ENCODE measurements at regions not wholly inside any gene's neighbourhood (a gene's known extent, or its start where the extent isn't known, plus 50 kb on each side); places are given as distances from the start of the nearest gene placed in this dataset.

DNA sequence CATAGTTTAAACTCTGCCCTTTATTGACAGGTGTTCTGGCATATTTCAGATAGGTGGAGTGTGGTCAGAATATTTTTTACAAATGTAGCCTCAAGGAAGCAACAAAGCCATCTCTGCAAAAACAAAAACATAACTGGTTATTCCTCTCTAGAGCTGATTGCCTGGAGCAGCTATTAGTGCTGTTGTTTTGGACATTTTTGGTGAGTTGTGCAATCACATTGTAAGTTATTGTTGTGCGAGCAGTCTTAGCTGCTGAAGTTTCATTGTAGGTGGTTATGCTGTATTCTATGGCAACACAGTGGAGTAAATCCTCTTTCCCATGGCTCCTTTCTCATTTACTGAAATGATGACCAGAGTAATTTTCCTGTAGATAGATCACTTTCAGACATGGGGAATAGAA lies 1413.0 kb downstream of the PCDH7 start:
- Histone ChIP-seq H3K9me3 (ENCODE audit: low read length) (no peaks in the 10 kb centered on the region), H4K20me1 (ENCODE audit: low read length) (no peaks in the 10 kb centered on the region), H3K79me2 (ENCODE audit: low read length) (no peaks in the 10 kb centered on the region), H2AFZ (ENCODE audit: low read length) (no peak overlapping the region), H3F3A (ENCODE audit: low read length, unreplicated experiment) (no peaks in the 10 kb centered on the region), H3K4me2 (ENCODE audit: low read length) (no peak overlapping the region), H3K4me3 (ENCODE audit: low read length) (no peak overlapping the region), H3K36me3 (ENCODE audit: low read depth, low read length) (no peaks in the 10 kb centered on the region), H3K4me1 (ENCODE audit: insufficient read depth, low read length) (peaks cover 12% of the 10 kb centered on the region), H3K27me3 (ENCODE audit: low read length) (no peaks in the 10 kb centered on the region), H3K27ac (ENCODE audit: low read length) (no peak overlapping the region), H3K9ac (ENCODE audit: low read length) (no peak overlapping the region), H3K9me2 (replicated peaks; ENCODE audit: low read length) (no peaks in the 10 kb centered on the region)
- POLR2A ChIA-PET (ENCODE audit: unreplicated experiment): no interaction called here
- intact Hi-C loops (cut with micrococcal nuclease): no loop called here
- no TSS peak for BruUV-seq (replicated peaks)
- DNase-seq (no peak), ATAC-seq (no peak)
- TF ChIP-seq EZH2phosphoT487 (IDR thresholded peaks at IDR 0.05; ENCODE audit: borderline replicate concordance, low read length) (no peak), EZH2 (IDR thresholded peaks at IDR 0.05; ENCODE audit: low read length, unreplicated experiment) (no peak), CTCF (conservative IDR thresholded peaks at IDR 0.05; ENCODE audit: low read depth, low read length) (no peak)
- CTCF ChIA-PET: no interaction called here

- TF ChIP-seq EZH2phosphoT487 (IDR thresholded peaks at IDR 0.05; ENCODE audit: borderline replicate concordance, low read length) (no peak), EZH2 (IDR thresholded peaks at IDR 0.05; ENCODE audit: low read length, unreplicated experiment) (no peak), CTCF (conservative IDR thresholded peaks at IDR 0.05; ENCODE audit: low read depth, low read length) (no peak)
- Histone ChIP-seq H3K9ac (ENCODE audit: low read length) (no peak overlapping the region), H3K9me3 (ENCODE audit: low read length) (no peaks in the 10 kb centered on the region), H3F3A (ENCODE audit: low read length, unreplicated experiment) (no peaks in the 10 kb centered on the region), H3K4me2 (ENCODE audit: low read length) (no peak overlapping the region), H3K9me2 (replicated peaks; ENCODE audit: low read length) (no peaks in the 10 kb centered on the region), H3K36me3 (ENCODE audit: low read depth, low read length) (no peaks in the 10 kb centered on the region), H3K4me3 (ENCODE audit: low read length) (no peak overlapping the region), H3K27ac (ENCODE audit: low read length) (no peak overlapping the region), H3K79me2 (ENCODE audit: low read length) (no peaks in the 10 kb centered on the region), H2AFZ (ENCODE audit: low read length) (no peak overlapping the region), H4K20me1 (ENCODE audit: low read length) (no peaks in the 10 kb centered on the region), H3K4me1 (ENCODE audit: insufficient read depth, low read length) (peaks cover 12% of the 10 kb centered on the region), H3K27me3 (ENCODE audit: low read length) (no peaks in the 10 kb centered on the region)
- no TSS peak for BruUV-seq (replicated peaks)
- ATAC-seq (no peak), DNase-seq (no peak)
- POLR2A ChIA-PET (ENCODE audit: unreplicated experiment): no interaction called here
- intact Hi-C loops (cut with micrococcal nuclease): no loop called here
- CTCF ChIA-PET: no interaction called here
Measured at GRCh38 chr4:32133734-32134133, 1413.6 kb downstream of the PCDH7 start.

GRCh38 chr4:32135642-32136041 lies 1415.5 kb downstream of the PCDH7 start:
- Histone ChIP-seq H3K4me1 (ENCODE audit: insufficient read depth, low read length) (peaks cover 12% of the 10 kb centered on the region), H3K79me2 (ENCODE audit: low read length) (no peaks in the 10 kb centered on the region), H3K9me2 (replicated peaks; ENCODE audit: low read length) (no peaks in the 10 kb centered on the region), H3K4me3 (ENCODE audit: low read length) (no peak overlapping the region), H3K4me2 (ENCODE audit: low read length) (no peak overlapping the region), H3K9me3 (ENCODE audit: low read length) (no peaks in the 10 kb centered on the region), H3F3A (ENCODE audit: low read length, unreplicated experiment) (no peaks in the 10 kb centered on the region), H3K27me3 (ENCODE audit: low read length) (no peaks in the 10 kb centered on the region), H3K27ac (ENCODE audit: low read length) (no peak overlapping the region), H3K9ac (ENCODE audit: low read length) (no peak overlapping the region), H3K36me3 (ENCODE audit: low read depth, low read length) (no peaks in the 10 kb centered on the region), H2AFZ (ENCODE audit: low read length) (no peak overlapping the region), H4K20me1 (ENCODE audit: low read length) (no peaks in the 10 kb centered on the region)
- BruUV-seq (replicated peaks): no TSS peak
- DNase-seq (peak; percentile 64), ATAC-seq (peak; percentile 66)
- no peak for TF ChIP-seq EZH2 (IDR thresholded peaks at IDR 0.05; ENCODE audit: low read length, unreplicated experiment)
- TF ChIP-seq CTCF (conservative IDR thresholded peaks at IDR 0.05; ENCODE audit: low read depth, low read length): no peak
- no peak for TF ChIP-seq EZH2phosphoT487 (IDR thresholded peaks at IDR 0.05; ENCODE audit: borderline replicate concordance, low read length)
- intact Hi-C loops (cut with micrococcal nuclease): no loop called here
- POLR2A ChIA-PET (ENCODE audit: unreplicated experiment): no interaction called here
- CTCF ChIA-PET: no interaction called here
